Fibroblast of the aortic adventitia (primary cell): ENCODE measurements at regions not wholly inside any gene's neighbourhood (a gene's known extent, or its start where the extent isn't known, plus 50 kb on each side); places are given as distances from the start of the nearest gene placed in this dataset.

Experiments used
- DNase-seq: peaks from one replicate; pipeline ENCODE4 v3.0.0-alpha.2; 2010; ENCODE audit warnings: low read depth
- H3K4me3 ChIP-seq: 2 replicates; pipeline ENCODE4 v1.5.1; 2011; ENCODE audit warnings: low read depth, mild to moderate bottlenecking, control low read depth, low read length, moderate library complexity
- TF ChIP-seq, protein P1 (sequence below): IDR thresholded peaks from 2 replicates; pipeline ENCODE4 v1.5.1; 2011; ENCODE audit warnings: mild to moderate bottlenecking, low read length, control low read depth, inconsistent platforms; ENCODE audit not compliant: insufficient read depth

DNA sequence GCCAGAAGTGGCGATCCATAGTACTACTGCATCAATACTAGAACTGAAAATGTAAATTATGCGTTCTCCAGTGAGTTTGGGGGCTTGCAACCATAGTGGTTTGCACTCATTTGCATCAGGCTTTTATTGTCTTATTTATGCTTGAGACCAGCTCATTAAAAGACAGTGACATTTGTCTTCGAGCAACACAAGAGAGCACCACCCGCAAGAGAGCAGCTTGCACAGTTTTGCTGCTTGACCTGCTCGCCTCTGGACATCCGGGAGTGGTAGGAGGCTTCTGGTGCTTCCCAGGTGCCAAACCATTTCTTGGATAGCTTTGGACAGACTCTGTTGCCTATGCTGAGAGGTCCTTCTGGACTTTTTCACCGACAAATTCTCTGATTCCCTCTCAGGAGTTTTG lies 294.6 kb downstream of the MEX3B start:
- no peak for DNase-seq
- no peak overlapping the region for H3K4me3 ChIP-seq
- TF ChIP-seq, protein P1, sequence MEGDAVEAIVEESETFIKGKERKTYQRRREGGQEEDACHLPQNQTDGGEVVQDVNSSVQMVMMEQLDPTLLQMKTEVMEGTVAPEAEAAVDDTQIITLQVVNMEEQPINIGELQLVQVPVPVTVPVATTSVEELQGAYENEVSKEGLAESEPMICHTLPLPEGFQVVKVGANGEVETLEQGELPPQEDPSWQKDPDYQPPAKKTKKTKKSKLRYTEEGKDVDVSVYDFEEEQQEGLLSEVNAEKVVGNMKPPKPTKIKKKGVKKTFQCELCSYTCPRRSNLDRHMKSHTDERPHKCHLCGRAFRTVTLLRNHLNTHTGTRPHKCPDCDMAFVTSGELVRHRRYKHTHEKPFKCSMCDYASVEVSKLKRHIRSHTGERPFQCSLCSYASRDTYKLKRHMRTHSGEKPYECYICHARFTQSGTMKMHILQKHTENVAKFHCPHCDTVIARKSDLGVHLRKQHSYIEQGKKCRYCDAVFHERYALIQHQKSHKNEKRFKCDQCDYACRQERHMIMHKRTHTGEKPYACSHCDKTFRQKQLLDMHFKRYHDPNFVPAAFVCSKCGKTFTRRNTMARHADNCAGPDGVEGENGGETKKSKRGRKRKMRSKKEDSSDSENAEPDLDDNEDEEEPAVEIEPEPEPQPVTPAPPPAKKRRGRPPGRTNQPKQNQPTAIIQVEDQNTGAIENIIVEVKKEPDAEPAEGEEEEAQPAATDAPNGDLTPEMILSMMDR = no peak

DNA sequence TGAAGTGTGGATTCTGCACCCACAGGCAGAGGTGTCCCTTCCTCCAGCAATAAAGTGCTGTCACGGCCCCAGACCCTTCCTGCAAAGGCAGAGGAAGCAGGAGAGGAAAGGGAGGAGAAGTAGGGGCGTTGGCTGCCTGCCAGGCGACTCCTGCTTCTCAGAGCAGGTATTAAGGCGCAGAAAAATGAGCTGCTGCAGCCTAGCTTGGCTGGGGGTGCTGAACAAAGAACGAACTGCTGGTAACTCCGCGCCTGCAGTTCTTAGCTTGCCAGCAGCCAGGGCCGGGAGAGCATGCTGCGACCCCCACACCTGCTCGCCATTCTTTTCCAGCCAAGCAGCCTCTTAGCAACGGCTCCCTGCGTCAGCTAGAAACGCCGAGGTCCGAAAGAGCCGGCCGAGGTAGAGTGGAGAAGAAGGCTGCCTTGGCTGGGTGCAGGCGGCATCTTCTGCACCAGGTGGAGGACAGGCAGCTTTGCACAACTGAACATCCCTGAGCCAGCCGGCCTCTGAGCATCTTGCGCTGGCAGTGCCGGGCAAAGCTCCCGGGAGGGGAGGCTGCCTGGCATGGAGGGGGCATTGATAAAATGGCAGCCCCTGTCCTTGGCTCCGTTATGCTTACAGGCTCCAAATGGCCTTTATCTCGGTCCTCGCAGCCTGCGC lies 296.0 kb downstream of the MEX3B start:
- DNase-seq = no peak
- no peak overlapping the region for H3K4me3 ChIP-seq
- TF ChIP-seq, protein P1 = no peak

DNA sequence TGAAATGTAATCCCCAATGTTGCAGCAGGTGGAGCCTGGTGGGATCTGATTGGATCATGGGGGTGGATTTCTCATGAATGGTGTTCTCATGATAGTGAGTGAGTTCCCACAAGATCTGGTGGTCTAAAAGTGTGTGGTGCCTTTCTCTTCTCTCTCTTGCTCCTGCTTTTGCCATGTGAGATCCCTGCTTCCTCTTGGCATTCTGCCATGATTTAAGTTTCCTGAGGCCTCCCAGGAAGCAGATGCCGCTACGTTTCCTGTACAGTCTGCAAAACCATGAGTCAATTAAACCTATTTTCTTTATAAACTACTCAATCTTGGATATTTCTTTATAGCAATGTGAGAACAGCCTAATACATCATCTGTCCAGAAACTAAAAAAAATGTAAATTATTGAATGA lies 298.3 kb downstream of the MEX3B start:
- TF ChIP-seq, protein P1 = no peak
- DNase-seq = no peak

DNA sequence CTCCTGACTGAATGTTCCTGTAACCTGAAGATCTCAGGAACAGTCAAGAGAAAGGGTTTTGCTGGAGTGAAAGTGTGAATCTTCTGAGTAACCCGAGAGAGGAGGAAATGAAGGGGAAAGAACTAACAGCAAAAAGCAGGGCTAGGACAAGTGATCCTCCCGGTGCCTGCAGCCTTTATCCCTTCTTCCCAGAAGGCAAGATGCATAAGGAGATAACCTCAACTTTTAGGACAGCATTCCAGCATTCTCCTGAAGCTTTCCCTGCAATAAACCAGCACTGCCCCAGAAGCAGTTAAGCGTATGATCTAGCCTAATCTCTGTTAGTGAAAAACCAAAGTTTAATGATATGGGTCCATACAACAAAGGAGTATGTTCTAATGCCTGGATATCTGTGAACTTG lies 298.8 kb downstream of the MEX3B start:
- TF ChIP-seq, protein P1 = no peak
- DNase-seq = no peak
- no peak overlapping the region for H3K4me3 ChIP-seq

More for the DNA sequence above, 298.3 kb downstream of the MEX3B start:
- no peak overlapping the region for H3K4me3 ChIP-seq

DNA sequence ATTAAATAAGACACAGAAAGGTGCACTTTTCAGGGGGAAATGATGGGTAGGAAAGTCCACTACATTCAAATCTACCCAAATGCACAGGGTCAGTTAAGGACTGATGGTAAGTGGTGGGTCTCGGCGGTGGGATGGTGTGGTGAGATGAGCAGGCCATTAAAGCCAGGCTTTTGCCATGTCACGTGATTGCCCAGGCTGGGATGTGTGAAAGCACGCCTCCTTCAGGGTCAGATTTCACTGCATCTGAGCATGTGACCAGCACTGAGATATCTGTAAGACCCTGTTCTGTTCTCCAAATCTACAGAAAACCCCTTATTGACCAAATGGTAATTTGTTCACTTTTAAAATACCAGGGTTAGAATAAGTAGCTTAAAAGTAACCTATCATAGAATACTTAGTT lies 301.5 kb downstream of the MEX3B start:
- TF ChIP-seq, protein P1 = no peak
- H3K4me3 ChIP-seq = no peak overlapping the region
- no peak for DNase-seq

DNA sequence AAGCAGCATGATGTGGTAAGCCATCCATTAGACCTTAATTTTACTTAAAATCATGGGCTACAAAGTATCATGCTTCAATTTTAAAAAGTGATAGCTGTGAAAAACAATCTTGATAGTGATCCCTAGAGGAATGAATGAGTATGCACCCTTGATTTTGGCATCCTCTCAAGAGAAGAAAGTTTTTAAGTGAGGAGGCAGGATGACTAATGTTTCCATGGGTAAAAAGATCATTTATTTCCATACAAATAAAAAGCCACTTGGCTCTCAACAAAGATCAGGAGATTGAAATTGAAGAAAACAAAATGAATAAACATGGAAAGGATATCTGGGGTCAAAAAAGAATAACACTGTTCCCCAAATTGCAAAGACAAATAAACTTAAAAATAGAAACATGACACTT lies 305.4 kb downstream of the MEX3B start:
- TF ChIP-seq, protein P1 = no peak
- no peak overlapping the region for H3K4me3 ChIP-seq
- peak; percentile 5 for DNase-seq

DNA sequence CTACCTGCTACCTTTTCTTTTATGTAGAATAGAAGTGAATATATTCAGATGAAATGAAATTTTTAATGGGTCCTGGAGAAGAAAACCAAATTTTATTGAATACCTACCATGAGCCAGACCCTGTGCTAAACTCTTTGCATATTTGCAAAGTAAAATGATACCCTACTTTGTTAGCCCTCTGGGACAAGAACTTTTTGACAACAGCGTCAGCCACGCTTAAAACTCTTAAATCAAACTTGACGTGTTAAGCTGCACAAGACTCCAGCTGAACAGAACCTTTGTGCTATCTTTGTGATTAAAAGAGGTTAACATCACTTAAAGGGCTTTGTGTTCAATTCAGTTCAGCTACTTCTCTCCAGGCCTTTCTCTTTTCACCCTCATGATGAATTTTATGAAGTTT lies 316.5 kb downstream of the MEX3B start:
- no peak for DNase-seq
- TF ChIP-seq, protein P1 = no peak
- no peak overlapping the region for H3K4me3 ChIP-seq
